Umbilical cord (tissue), 1 donor: ENCODE measurements at regions not wholly inside any gene's neighbourhood (a gene's known extent, or its start where the extent isn't known, plus 50 kb on each side); places are given as distances from the start of the nearest gene placed in this dataset.

ENCODE experiments used
- DNase-seq: peaks from one replicate; pipeline ENCODE4 v3.0.0-alpha.2; 2015; ENCODE audit warnings: low spot score

GRCh38 chr5:128881502-128882018 lies 83.7 kb upstream of the SLC27A6 start:
- DNase-seq, result peak; percentile 96

GRCh38 chr5:128885649-128886255 lies 79.5 kb upstream of the SLC27A6 start:
- no peak for DNase-seq

DNA sequence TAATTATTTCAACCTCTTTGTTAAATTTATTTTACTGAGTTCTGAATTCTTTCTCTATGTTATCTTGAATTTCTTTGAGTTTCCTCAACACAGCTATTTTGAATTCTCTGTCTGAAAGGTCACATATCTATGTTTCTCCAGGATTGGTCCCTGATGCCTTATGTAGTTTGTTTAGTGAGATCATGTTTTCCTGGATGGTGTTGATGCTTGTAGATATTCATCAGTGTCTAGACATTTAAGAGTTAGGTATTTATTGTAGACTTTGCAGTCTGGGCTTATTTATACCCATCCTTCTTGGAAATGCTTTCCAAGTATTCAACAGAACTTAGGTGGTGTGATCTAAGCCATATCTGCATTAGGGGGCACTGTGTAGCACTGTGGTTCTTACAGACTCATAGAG lies 70.2 kb upstream of the SLC27A6 start:
- DNase-seq, result no peak

GRCh38 chr5:128896675-128897074 lies 68.6 kb upstream of the SLC27A6 start:
- DNase-seq, result no peak

DNA sequence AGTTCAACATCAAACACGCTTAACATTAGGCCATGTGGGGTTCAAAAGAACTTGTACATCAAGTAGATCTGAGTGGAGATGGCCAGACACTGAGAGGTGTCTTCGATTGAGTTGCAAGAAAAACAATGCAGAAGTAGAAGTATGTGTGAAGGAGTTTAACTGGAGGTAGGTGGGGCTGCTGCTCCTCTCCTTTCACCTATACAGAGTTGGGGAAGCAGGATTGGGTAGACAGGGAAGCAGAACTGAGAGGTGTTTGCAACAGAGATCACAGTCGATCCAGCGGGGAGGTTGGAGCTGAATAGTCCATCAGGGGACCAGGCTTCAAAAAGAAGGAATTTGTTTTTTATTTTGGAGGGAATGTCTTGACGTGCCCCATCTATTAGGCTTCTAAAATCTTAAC lies 61.7 kb upstream of the SLC27A6 start:
- DNase-seq, result no peak

- DNase-seq, result no peak
These were observed 60.3 kb upstream of the SLC27A6 start for GRCh38 chr5:128904805-128905567.

- peak; percentile 79 for DNase-seq
These were observed 59.6 kb upstream of the SLC27A6 start for GRCh38 chr5:128905568-128906110.

DNA sequence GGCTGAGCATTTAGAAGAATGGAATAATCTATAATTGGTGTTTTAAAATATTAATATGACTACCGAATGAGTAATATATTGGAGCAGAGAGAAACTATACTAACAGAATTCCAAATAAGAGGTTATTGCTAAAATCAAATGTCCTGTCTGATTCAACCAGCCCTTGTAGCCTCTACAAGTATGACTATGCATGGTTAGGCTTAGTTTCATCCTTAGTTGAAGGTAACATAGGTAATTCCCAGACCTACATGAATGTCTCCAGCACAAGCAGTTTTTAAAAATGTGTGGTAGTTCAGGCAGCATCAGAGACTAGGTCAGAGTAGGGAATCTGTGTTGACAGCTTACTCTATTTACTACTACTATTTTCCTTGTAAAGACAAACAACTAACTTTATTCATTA lies 51.7 kb upstream of the SLC27A6 start:
- no peak for DNase-seq
